ENCODE measurements at regions not wholly inside any gene's neighbourhood (a gene's known extent, or its start where the extent isn't known, plus 50 kb on each side); places are given as distances from the start of the nearest gene placed in this dataset.
A peak's percentile ranks its signal among the peaks of the same experiment; 100 is the strongest.

- DNase-seq (ENCODE audit: insufficient read length, low spot score) = no peak
These were observed 93.1 kb downstream of the NCR2 start for GRCh38 chr6:41428336-41428995.

GRCh38 chr6:41428996-41429421, 93.6 kb downstream of the NCR2 start:
- no peak for FAIRE-seq
- peak; percentile 30 for DNase-seq (ENCODE audit: insufficient read length, low spot score)

More at GRCh38 chr6:41428336-41428995, 93.1 kb downstream of the NCR2 start:
- no peak for FAIRE-seq

GRCh38 chr6:41429506-41430504, 94.4 kb downstream of the NCR2 start:
- no peak for DNase-seq (ENCODE audit: insufficient read length, low spot score)
- no peak for FAIRE-seq

GRCh38 chr6:41430875-41431274, 95.5 kb downstream of the NCR2 start:
- FAIRE-seq (peak; percentile 63), DNase-seq (ENCODE audit: insufficient read length, low spot score) (peak; percentile 81)

- no peak for DNase-seq (ENCODE audit: insufficient read length, low spot score)
- no peak for FAIRE-seq
These were observed 96.9 kb downstream of the NCR2 start for GRCh38 chr6:41432280-41432679.

GRCh38 chr6:41434803-41435481, 99.5 kb downstream of the NCR2 start:
- DNase-seq (ENCODE audit: insufficient read length, low spot score) (no peak), FAIRE-seq (no peak)

GRCh38 chr6:41437604-41438003, 102.2 kb downstream of the NCR2 start:
- FAIRE-seq (no peak), DNase-seq (ENCODE audit: insufficient read length, low spot score) (no peak)

- FAIRE-seq = no peak
- no peak for DNase-seq (ENCODE audit: insufficient read length, low spot score)
These were observed 103.3 kb downstream of the NCR2 start for GRCh38 chr6:41438746-41439145.

GRCh38 chr6:41439524-41440418, 104.4 kb downstream of the NCR2 start:
- DNase-seq (ENCODE audit: insufficient read length, low spot score) = no peak
- no peak for FAIRE-seq

- no peak for DNase-seq (ENCODE audit: insufficient read length, low spot score)
- FAIRE-seq = no peak
These were observed 105.2 kb upstream of the FOXP4 start for GRCh38 chr6:41440958-41441357.

GRCh38 chr6:41441598-41442351, 104.4 kb upstream of the FOXP4 start:
- DNase-seq (ENCODE audit: insufficient read length, low spot score) (no peak), FAIRE-seq (no peak)

GRCh38 chr6:41442352-41442672, 103.9 kb upstream of the FOXP4 start:
- DNase-seq (ENCODE audit: insufficient read length, low spot score) = no peak
- no peak for FAIRE-seq

GRCh38 chr6:41442800-41443501, 103.2 kb upstream of the FOXP4 start:
- DNase-seq (ENCODE audit: insufficient read length, low spot score) (no peak), FAIRE-seq (no peak)

- DNase-seq (ENCODE audit: insufficient read length, low spot score) (no peak), FAIRE-seq (no peak)
These were observed 102.3 kb upstream of the FOXP4 start for GRCh38 chr6:41443616-41444525.

- FAIRE-seq = no peak
- no peak for DNase-seq (ENCODE audit: insufficient read length, low spot score)
These were observed 100.9 kb upstream of the FOXP4 start for GRCh38 chr6:41445261-41445660.

- FAIRE-seq = no peak
- DNase-seq (ENCODE audit: insufficient read length, low spot score) = no peak
These were observed 100.0 kb upstream of the FOXP4 start for GRCh38 chr6:41446132-41446531.

GRCh38 chr6:41446907-41447545, 99.2 kb upstream of the FOXP4 start:
- DNase-seq (ENCODE audit: insufficient read length, low spot score) (no peak), FAIRE-seq (no peak)

GRCh38 chr6:41448256-41448655, 97.9 kb upstream of the FOXP4 start:
- no peak for FAIRE-seq
- no peak for DNase-seq (ENCODE audit: insufficient read length, low spot score)
